AG04450 (cell line): ENCODE measurements at regions not wholly inside any gene's neighbourhood (a gene's known extent, or its start where the extent isn't known, plus 50 kb on each side); places are given as distances from the start of the nearest gene placed in this dataset.

Experiments used
- CTCF ChIA-PET: fragments of 300-600, 350-600 bp; formaldehyde crosslinking; extraction: SDS; loops from one replicate; lab custom pipeline; 2022; ENCODE audit warnings: antibody characterized with exemption, inconsistent platforms; lab: Charles Lee
- POLR2A ChIA-PET: fragments of 350-600 bp; formaldehyde crosslinking; extraction: SDS; loops from one replicate; lab custom pipeline; 2021; ENCODE audit warnings: antibody characterized with exemption, inconsistent platforms; lab: Yijun Ruan, JAX
- DNase-seq: peaks from one replicate; pipeline ENCODE4 v3.0.0-alpha.2; 2011; ENCODE audit warnings: low read depth, low spot score
- H3K27ac ChIP-seq: one replicate; pipeline ENCODE4 v1.5.1; 2012; ENCODE audit warnings: low read depth, low read length, control low read depth
- H3K27me3 ChIP-seq: one replicate; pipeline ENCODE4 v1.6.0; 2012; ENCODE audit warnings: low read length; ENCODE audit not compliant: control insufficient read depth, insufficient read depth
- H3K4me3 ChIP-seq: 2 replicates; pipeline ENCODE4 v1.5.1; 2011; ENCODE audit warnings: mild to moderate bottlenecking, low read depth, low read length, control low read depth
- H3K9me3 ChIP-seq: 2 replicates; pipeline ENCODE4 v1.5.1; 2012; ENCODE audit warnings: low read length; ENCODE audit not compliant: control insufficient read depth, insufficient read depth
- TF ChIP-seq, protein P1 (sequence below): IDR thresholded peaks from 2 replicates; pipeline ENCODE4 v1.5.1; 2011; ENCODE audit warnings: low read depth, low read length, control low read depth, inconsistent platforms

DNA sequence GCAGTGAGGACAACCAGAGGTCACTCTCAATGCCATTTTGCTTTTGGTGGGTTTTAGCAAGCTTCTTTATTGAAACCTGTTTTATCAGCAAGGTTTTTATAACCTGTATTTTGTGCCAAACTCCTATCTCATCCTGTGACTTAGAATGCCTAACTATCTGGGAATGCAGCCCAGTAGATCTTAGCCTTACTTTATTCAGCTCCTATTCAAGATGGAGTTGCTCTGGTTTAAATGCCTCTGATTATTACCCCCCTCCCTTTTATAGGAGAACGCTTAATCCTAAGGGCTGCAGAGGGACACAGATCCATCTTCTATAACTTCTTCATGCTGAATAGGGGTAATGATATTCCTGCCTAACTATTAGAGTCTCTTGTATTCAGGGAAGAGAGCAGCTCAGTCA, 179.1 kb downstream of the KIF18A start:
- H3K4me3 ChIP-seq, result no peak overlapping the region
- CTCF ChIA-PET, result no interaction called here
- TF ChIP-seq, protein P1, sequence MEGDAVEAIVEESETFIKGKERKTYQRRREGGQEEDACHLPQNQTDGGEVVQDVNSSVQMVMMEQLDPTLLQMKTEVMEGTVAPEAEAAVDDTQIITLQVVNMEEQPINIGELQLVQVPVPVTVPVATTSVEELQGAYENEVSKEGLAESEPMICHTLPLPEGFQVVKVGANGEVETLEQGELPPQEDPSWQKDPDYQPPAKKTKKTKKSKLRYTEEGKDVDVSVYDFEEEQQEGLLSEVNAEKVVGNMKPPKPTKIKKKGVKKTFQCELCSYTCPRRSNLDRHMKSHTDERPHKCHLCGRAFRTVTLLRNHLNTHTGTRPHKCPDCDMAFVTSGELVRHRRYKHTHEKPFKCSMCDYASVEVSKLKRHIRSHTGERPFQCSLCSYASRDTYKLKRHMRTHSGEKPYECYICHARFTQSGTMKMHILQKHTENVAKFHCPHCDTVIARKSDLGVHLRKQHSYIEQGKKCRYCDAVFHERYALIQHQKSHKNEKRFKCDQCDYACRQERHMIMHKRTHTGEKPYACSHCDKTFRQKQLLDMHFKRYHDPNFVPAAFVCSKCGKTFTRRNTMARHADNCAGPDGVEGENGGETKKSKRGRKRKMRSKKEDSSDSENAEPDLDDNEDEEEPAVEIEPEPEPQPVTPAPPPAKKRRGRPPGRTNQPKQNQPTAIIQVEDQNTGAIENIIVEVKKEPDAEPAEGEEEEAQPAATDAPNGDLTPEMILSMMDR, result no peak
- POLR2A ChIA-PET, result no interaction called here
- H3K9me3 ChIP-seq, result no peaks in the 10 kb centered on the region
- no peaks in the 10 kb centered on the region for H3K27me3 ChIP-seq
- DNase-seq, result no peak
- H3K27ac ChIP-seq, result no peak overlapping the region

DNA sequence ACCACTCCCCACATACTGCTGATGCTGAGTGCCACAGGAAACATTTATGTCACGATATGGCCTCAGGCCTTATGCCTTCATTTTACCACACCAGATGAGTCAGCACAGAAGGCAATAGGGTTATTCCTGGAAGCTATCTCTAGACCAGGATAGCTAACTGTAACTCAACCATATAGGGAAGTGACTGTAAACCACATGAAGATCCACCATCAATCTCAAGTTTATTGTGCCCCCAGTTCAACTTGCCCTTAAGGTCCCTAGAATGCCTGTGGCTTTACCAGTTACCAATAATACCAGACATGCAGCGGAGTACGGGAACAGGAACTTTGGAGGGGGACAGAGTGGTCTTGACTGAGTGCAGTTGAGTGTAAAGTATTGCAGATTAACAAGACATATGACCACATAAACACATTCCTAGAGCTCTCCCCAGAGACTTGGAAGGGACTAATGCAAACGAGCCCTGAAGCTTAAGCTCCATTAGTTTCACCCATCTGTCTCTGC, 180.9 kb downstream of the KIF18A start:
- TF ChIP-seq, protein P1, result no peak
- no peak for DNase-seq
- ChIA-PET POLR2A (interaction anchor here (0.6 to 0.8 kb wide), 3 partner anchors 13 to 132 kb away, joined by 3 to 4 read pairs (median 3); no protein-coding TSS in a partner anchor), CTCF (interaction anchor here (0.7 kb wide), 1 partner anchor 538 kb away, joined by 3 read pairs; no protein-coding TSS in a partner anchor)
- no peaks in the 10 kb centered on the region for H3K9me3 ChIP-seq
- H3K27me3 ChIP-seq, result no peaks in the 10 kb centered on the region
- H3K27ac ChIP-seq, result peak overlapping the region; percentile 23
- no peak overlapping the region for H3K4me3 ChIP-seq

DNA sequence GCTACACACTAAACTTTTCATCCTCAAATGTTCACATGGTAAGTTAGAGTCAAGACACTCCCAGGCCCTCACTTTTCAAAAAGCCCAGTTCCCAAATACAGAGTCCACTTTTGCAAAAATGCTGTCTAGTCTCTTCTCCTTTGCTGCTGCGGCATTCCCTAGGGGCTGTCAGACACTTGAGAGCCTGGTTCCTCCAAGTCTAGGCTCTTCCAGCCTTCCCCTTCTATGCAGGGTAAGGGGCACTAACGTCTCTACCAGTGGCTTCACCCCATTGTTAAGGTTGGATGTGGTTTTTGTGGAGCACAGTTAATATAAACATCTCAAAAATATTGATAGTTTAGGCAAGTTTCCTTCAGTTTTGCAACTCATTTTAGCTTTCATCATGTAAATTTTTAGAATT, 181.5 kb downstream of the KIF18A start:
- Histone ChIP-seq H3K9me3 (no peaks in the 10 kb centered on the region), H3K27ac (no peak overlapping the region), H3K27me3 (no peaks in the 10 kb centered on the region), H3K4me3 (no peak overlapping the region)
- ChIA-PET POLR2A (interaction anchor here (0.6 to 0.7 kb wide), 3 partner anchors 13 to 278 kb away, joined by 3 to 5 read pairs (median 4); no protein-coding TSS in a partner anchor), CTCF (no interaction called here)
- no peak for DNase-seq
- TF ChIP-seq, protein P1, result no peak

DNA sequence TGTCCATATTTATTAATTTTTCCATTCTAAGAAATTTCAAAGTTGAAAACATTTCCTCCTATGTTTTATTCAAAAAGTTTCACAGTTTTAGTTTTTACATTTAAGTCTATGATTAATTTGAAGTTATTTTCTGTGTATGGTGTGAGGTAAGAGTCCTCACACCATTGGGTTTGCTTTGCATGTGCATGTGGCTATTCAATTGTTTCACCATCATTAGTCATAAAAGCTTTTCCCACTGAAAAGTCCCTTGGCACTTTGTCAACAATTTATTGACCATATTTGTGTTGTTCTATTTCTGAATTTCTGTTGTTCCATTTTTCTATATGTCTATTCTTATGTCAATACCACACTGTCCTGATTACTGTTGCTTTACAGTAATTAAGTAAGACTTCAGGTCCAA, 186.5 kb downstream of the KIF18A start:
- ChIA-PET POLR2A (no interaction called here), CTCF (no interaction called here)

DNA sequence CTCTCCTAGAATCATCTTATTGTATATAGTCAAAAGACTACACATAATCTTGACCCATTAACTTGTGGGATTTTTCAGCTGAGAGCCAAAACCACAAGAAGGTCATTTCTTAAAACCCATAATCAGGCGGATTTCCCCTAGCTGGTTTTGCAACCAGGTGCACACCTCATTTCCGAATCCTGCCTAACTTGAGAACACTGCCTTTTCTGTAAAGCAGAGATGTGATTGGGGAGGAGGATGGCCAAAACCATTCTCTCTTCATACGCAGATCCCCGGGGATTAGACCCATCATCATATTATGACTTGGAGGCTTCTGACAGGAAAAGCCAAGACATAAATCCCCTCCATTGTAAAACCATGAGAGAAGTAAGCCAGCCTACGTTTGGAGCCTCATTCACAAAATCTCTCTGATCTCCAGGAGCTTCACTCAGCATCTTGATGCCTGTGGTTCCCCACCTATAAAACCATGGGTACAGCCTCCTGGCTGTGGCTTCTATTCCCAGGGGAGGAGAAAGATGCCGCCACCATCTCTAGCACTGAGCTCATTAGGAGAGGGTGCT, 191.3 kb downstream of the KIF18A start:
- H3K4me3 ChIP-seq, result no peak overlapping the region
- CTCF ChIA-PET, result interaction anchor here (0.6 kb wide), 1 partner anchor 187 kb away, joined by 3 read pairs; no protein-coding TSS in a partner anchor
- TF ChIP-seq, protein P1, result no peak
- H3K27me3 ChIP-seq, result no peaks in the 10 kb centered on the region
- no peak for DNase-seq
- no peaks in the 10 kb centered on the region for H3K9me3 ChIP-seq
- POLR2A ChIA-PET, result no interaction called here
- no peak overlapping the region for H3K27ac ChIP-seq

More for the DNA sequence above, 186.5 kb downstream of the KIF18A start:
- Histone ChIP-seq H3K4me3 (no peak overlapping the region), H3K9me3 (no peaks in the 10 kb centered on the region), H3K27me3 (no peaks in the 10 kb centered on the region), H3K27ac (no peak overlapping the region)
- TF ChIP-seq, protein P1, result no peak
- no peak for DNase-seq
